ENCODE measurements at regions not wholly inside any gene's neighbourhood (a gene's known extent, or its start where the extent isn't known, plus 50 kb on each side); places are given as distances from the start of the nearest gene placed in this dataset.

GRCh38 chr22:47423861-47424820 lies 661.7 kb downstream of the TBC1D22A start:
- TF ChIP-seq CTCF (IDR thresholded peaks at IDR 0.05; ENCODE audit: low read length) (no peak), EZH2 (optimal IDR thresholded peaks at IDR 0.05; ENCODE audit: low read depth, low read length) (no peak)

All from MM.1S (cell line).